Activated CD4-positive, alpha-beta T cell treated with anti-CD3 and anti-CD28 coated beads for 48 hours (primary cell): ENCODE measurements at regions not wholly inside any gene's neighbourhood (a gene's known extent, or its start where the extent isn't known, plus 50 kb on each side); places are given as distances from the start of the nearest gene placed in this dataset.

Source experiments
- DNase-seq: peaks from one replicate; pipeline ENCODE4 v3.0.0-alpha.2; 2020

GRCh38 chr4:129350834-129351721, 255.1 kb downstream of the C4orf33 start:
- DNase-seq = no peak

- DNase-seq = no peak
Measured at GRCh38 chr4:129352480-129352879, 256.5 kb downstream of the C4orf33 start.

GRCh38 chr4:129353490-129353889, 257.5 kb downstream of the C4orf33 start:
- DNase-seq = no peak

GRCh38 chr4:129355031-129355430, 259.1 kb downstream of the C4orf33 start:
- no peak for DNase-seq

GRCh38 chr4:129355516-129355915, 259.6 kb downstream of the C4orf33 start:
- no peak for DNase-seq

GRCh38 chr4:129358571-129358970, 262.6 kb downstream of the C4orf33 start:
- DNase-seq = no peak

GRCh38 chr4:129359461-129359860, 263.5 kb downstream of the C4orf33 start:
- DNase-seq = no peak

- DNase-seq = peak; percentile 57
Measured at GRCh38 chr4:129362691-129363274, 266.8 kb downstream of the C4orf33 start.

- DNase-seq = no peak
Measured at GRCh38 chr4:129364747-129365452, 268.9 kb downstream of the C4orf33 start.

- no peak for DNase-seq
Measured at GRCh38 chr4:129369361-129370010, 273.5 kb downstream of the C4orf33 start.

GRCh38 chr4:129371065-129371464, 275.1 kb downstream of the C4orf33 start:
- no peak for DNase-seq

GRCh38 chr4:129371926-129372325, 276.0 kb downstream of the C4orf33 start:
- DNase-seq = no peak

GRCh38 chr4:129377131-129377845, 281.3 kb downstream of the C4orf33 start:
- DNase-seq = no peak

- DNase-seq = no peak
Measured at GRCh38 chr4:129378364-129378763, 282.4 kb downstream of the C4orf33 start.

- no peak for DNase-seq
Measured at GRCh38 chr4:129379429-129379828, 283.5 kb downstream of the C4orf33 start.

- no peak for DNase-seq
Measured at GRCh38 chr4:129384974-129385373, 289.0 kb downstream of the C4orf33 start.

- no peak for DNase-seq
Measured at GRCh38 chr4:129387666-129388065, 291.7 kb downstream of the C4orf33 start.

- no peak for DNase-seq
Measured at GRCh38 chr4:129393976-129394375, 298.0 kb downstream of the C4orf33 start.

GRCh38 chr4:129394635-129395034, 298.7 kb downstream of the C4orf33 start:
- DNase-seq = no peak

- no peak for DNase-seq
Measured at GRCh38 chr4:129403848-129404247, 307.9 kb downstream of the C4orf33 start.

GRCh38 chr4:129410115-129410514, 314.2 kb downstream of the C4orf33 start:
- no peak for DNase-seq

GRCh38 chr4:129415004-129415403, 319.1 kb downstream of the C4orf33 start:
- DNase-seq = no peak

- no peak for DNase-seq
Measured at GRCh38 chr4:129420637-129421036, 324.7 kb downstream of the C4orf33 start.
